ENCODE measurements at regions not wholly inside any gene's neighbourhood (a gene's known extent, or its start where the extent isn't known, plus 50 kb on each side); places are given as distances from the start of the nearest gene placed in this dataset.
"Not testable (repeated sequence)": the region's sequence is repeated elsewhere in the genome, so short reads cannot be mapped to it uniquely, and the experiment has no call there.

GRCh38 chr17:63071797-63072196 lies 105.8 kb downstream of the TANC2 start:
- H3K9me3 ChIP-seq (ENCODE audit: insufficient read depth, low read length), result no peaks in the 10 kb centered on the region
- no peak overlapping the region for H3K9ac ChIP-seq (ENCODE audit: insufficient read length, low read depth)
- no peak overlapping the region for H3K4me3 ChIP-seq (ENCODE audit: insufficient read length, low read depth)
- DNase-seq (ENCODE audit: low read depth, low spot score), result no peak
- H3K4me1 ChIP-seq (ENCODE audit: insufficient read depth, insufficient read length), result no peaks in the 10 kb centered on the region
- TF ChIP-seq YY1 (IDR thresholded peaks at IDR 0.05; ENCODE audit: insufficient read depth, insufficient read length) (no peak), ZNF274 (IDR thresholded peaks at IDR 0.05; ENCODE audit: low read depth, low read length) (no peak)
- no peaks in the 10 kb centered on the region for H3K27me3 ChIP-seq (ENCODE audit: insufficient read depth, insufficient read length)
- no peaks in the 10 kb centered on the region for H3K36me3 ChIP-seq (ENCODE audit: insufficient read depth, insufficient read length, low read length)

DNA sequence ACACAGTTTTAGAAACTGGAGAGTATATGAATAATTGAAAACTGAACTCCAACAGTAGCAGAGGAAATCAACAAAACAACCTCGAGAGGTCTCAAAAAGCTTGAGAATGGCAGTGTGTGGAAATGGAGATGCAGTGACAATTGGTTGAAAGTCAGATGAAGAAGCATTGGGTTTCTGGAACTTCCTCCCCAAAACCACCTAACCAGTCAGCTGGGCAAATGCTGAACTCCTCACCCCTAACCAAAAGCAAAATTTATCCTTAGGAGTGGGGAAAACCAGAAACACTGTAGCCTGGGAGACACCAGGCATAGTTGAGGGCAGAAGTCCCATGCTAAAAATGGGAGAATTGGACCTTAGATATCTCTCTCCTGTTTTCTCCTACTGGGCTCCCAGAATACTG lies 109.9 kb downstream of the TANC2 start:
- TF ChIP-seq SUZ12 (IDR thresholded peaks at IDR 0.05; ENCODE audit: extremely low read depth, insufficient read depth, insufficient read length), result no peak
- no peak for TF ChIP-seq ZNF274 (IDR thresholded peaks at IDR 0.05; ENCODE audit: low read depth, low read length)
- no peak for TF ChIP-seq YY1 (IDR thresholded peaks at IDR 0.05; ENCODE audit: insufficient read depth, insufficient read length)
- Histone ChIP-seq H3K9me3 (ENCODE audit: insufficient read depth, low read length) (no peaks in the 10 kb centered on the region), H3K36me3 (ENCODE audit: insufficient read depth, insufficient read length, low read length) (no peaks in the 10 kb centered on the region), H3K9ac (ENCODE audit: insufficient read length, low read depth) (no peak overlapping the region), H3K27me3 (ENCODE audit: insufficient read depth, insufficient read length) (no peaks in the 10 kb centered on the region), H3K4me1 (ENCODE audit: insufficient read depth, insufficient read length) (no peaks in the 10 kb centered on the region), H3K4me3 (ENCODE audit: insufficient read length, low read depth) (no peak overlapping the region)
- no peak for DNase-seq (ENCODE audit: low read depth, low spot score)

- Histone ChIP-seq H3K4me3 (ENCODE audit: insufficient read length, low read depth) (no peak overlapping the region), H3K36me3 (ENCODE audit: insufficient read depth, insufficient read length, low read length) (no peaks in the 10 kb centered on the region), H3K4me1 (ENCODE audit: insufficient read depth, insufficient read length) (no peaks in the 10 kb centered on the region), H3K27me3 (ENCODE audit: insufficient read depth, insufficient read length) (no peaks in the 10 kb centered on the region), H3K9me3 (ENCODE audit: insufficient read depth, low read length) (no peaks in the 10 kb centered on the region), H3K9ac (ENCODE audit: insufficient read length, low read depth) (no peak overlapping the region)
- no peak for TF ChIP-seq YY1 (IDR thresholded peaks at IDR 0.05; ENCODE audit: insufficient read depth, insufficient read length)
- no peak for TF ChIP-seq ZNF274 (IDR thresholded peaks at IDR 0.05; ENCODE audit: low read depth, low read length)
- TF ChIP-seq SUZ12 (IDR thresholded peaks at IDR 0.05; ENCODE audit: extremely low read depth, insufficient read depth, insufficient read length), result no peak
- DNase-seq (ENCODE audit: low read depth, low spot score), result no peak
Observed at GRCh38 chr17:63078707-63079106, 112.7 kb downstream of the TANC2 start.

- H3K27me3 ChIP-seq (ENCODE audit: insufficient read depth, insufficient read length), result no peaks in the 10 kb centered on the region
- no peak overlapping the region for H3K9ac ChIP-seq (ENCODE audit: insufficient read length, low read depth)
- no peaks in the 10 kb centered on the region for H3K4me1 ChIP-seq (ENCODE audit: insufficient read depth, insufficient read length)
- DNase-seq (ENCODE audit: low read depth, low spot score), result no peak
- no peak for TF ChIP-seq SUZ12 (IDR thresholded peaks at IDR 0.05; ENCODE audit: extremely low read depth, insufficient read depth, insufficient read length)
- no peak for TF ChIP-seq YY1 (IDR thresholded peaks at IDR 0.05; ENCODE audit: insufficient read depth, insufficient read length)
- TF ChIP-seq ZNF274 (IDR thresholded peaks at IDR 0.05; ENCODE audit: low read depth, low read length), result no peak
- H3K36me3 ChIP-seq (ENCODE audit: insufficient read depth, insufficient read length, low read length), result no peaks in the 10 kb centered on the region
- H3K9me3 ChIP-seq (ENCODE audit: insufficient read depth, low read length), result peaks cover 10% of the 10 kb centered on the region; the same call in 1 of the 2 replicates
- H3K4me3 ChIP-seq (ENCODE audit: insufficient read length, low read depth), result no peak overlapping the region
Observed at GRCh38 chr17:63082273-63082861, 116.3 kb downstream of the TANC2 start.

GRCh38 chr17:63082952-63083351 lies 116.9 kb downstream of the TANC2 start:
- TF ChIP-seq YY1 (IDR thresholded peaks at IDR 0.05; ENCODE audit: insufficient read depth, insufficient read length) (no peak), SUZ12 (IDR thresholded peaks at IDR 0.05; ENCODE audit: extremely low read depth, insufficient read depth, insufficient read length) (no peak), ZNF274 (IDR thresholded peaks at IDR 0.05; ENCODE audit: low read depth, low read length) (no peak)
- Histone ChIP-seq H3K36me3 (ENCODE audit: insufficient read depth, insufficient read length, low read length) (no peaks in the 10 kb centered on the region), H3K27me3 (ENCODE audit: insufficient read depth, insufficient read length) (no peaks in the 10 kb centered on the region), H3K9ac (ENCODE audit: insufficient read length, low read depth) (no peak overlapping the region), H3K9me3 (ENCODE audit: insufficient read depth, low read length) (peaks cover 10% of the 10 kb centered on the region; the same call in 1 of the 2 replicates), H3K4me3 (ENCODE audit: insufficient read length, low read depth) (no peak overlapping the region), H3K4me1 (ENCODE audit: insufficient read depth, insufficient read length) (no peaks in the 10 kb centered on the region)
- DNase-seq (ENCODE audit: low read depth, low spot score), result no peak

- Histone ChIP-seq H3K36me3 (ENCODE audit: insufficient read depth, insufficient read length, low read length) (no peaks in the 10 kb centered on the region), H3K9ac (ENCODE audit: insufficient read length, low read depth) (no peak overlapping the region), H3K4me1 (ENCODE audit: insufficient read depth, insufficient read length) (no peaks in the 10 kb centered on the region), H3K4me3 (ENCODE audit: insufficient read length, low read depth) (no peak overlapping the region), H3K9me3 (ENCODE audit: insufficient read depth, low read length) (peaks cover 10% of the 10 kb centered on the region; the same call in 1 of the 2 replicates), H3K27me3 (ENCODE audit: insufficient read depth, insufficient read length) (no peaks in the 10 kb centered on the region)
- no peak for TF ChIP-seq SUZ12 (IDR thresholded peaks at IDR 0.05; ENCODE audit: extremely low read depth, insufficient read depth, insufficient read length)
- no peak for TF ChIP-seq YY1 (IDR thresholded peaks at IDR 0.05; ENCODE audit: insufficient read depth, insufficient read length)
- TF ChIP-seq ZNF274 (IDR thresholded peaks at IDR 0.05; ENCODE audit: low read depth, low read length), result no peak
- no peak for DNase-seq (ENCODE audit: low read depth, low spot score)
Observed at GRCh38 chr17:63086483-63087185, 120.6 kb downstream of the TANC2 start.

DNA sequence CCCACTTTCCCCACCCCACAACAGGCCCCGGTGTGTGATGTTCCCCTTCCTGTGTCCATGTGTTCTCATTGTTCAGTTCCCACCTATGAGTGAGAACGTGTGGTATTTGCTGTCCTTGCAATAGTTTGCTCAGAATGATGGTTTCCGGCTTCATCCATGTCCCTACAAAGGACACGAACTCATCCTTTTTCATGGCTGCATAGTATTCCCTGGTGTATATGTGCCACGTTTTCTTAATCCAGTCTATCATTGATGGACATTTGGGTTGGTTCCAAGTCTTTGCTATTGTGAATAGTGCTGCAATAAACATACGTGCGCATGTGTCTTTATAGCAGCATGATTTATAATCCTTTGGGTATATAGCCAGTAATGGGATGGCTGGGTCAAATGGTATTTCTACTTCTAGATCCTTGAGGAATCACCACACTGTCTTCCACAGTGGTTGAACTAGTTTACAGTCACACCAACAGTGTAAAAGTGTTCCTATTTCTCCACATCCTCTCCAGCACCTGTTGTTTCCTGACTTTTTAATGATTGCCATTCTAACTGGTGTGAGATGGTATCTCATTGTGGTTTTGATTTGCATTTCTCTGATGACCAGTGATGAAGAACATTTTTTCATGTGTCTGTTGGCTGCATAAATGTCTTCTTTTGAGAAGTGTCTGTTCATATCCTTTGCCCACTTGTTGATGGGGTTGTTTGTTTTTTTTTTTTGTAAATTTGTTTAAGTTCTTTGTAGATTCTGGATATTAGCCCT lies 124.5 kb downstream of the TANC2 start:
- not testable (repeated sequence) for H3K4me1 ChIP-seq (ENCODE audit: insufficient read depth, insufficient read length); H3K27me3 ChIP-seq (ENCODE audit: insufficient read depth, insufficient read length); H3K9ac ChIP-seq (ENCODE audit: insufficient read length, low read depth); H3K9me3 ChIP-seq (ENCODE audit: insufficient read depth, low read length); H3K4me3 ChIP-seq (ENCODE audit: insufficient read length, low read depth); H3K36me3 ChIP-seq (ENCODE audit: insufficient read depth, insufficient read length, low read length); DNase-seq (ENCODE audit: low read depth, low spot score)

DNA sequence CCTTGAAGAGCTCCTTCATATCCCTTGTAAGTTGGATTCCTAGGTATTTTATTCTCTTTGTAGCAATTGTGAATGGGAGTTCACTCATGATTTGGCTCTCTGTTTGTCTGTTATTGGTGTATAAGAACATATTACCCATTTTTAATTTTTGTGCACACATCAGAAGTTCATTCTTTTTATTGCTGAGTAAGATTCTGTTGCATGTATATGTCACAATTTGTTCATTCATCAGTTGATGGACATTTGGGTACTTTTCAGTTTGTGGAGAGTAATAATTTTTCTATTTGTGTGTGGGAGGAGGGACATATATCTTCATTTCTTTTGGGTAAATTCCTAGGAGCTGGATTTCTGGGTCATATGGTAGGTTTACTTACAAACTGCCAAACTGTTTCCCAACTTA lies 125.9 kb downstream of the TANC2 start:
- not testable (repeated sequence) for H3K9ac ChIP-seq (ENCODE audit: insufficient read length, low read depth); H3K4me3 ChIP-seq (ENCODE audit: insufficient read length, low read depth); DNase-seq (ENCODE audit: low read depth, low spot score)

More for the DNA sequence above, 125.9 kb downstream of the TANC2 start:
- H3K9me3 ChIP-seq (ENCODE audit: insufficient read depth, low read length); H3K27me3 ChIP-seq (ENCODE audit: insufficient read depth, insufficient read length); H3K4me1 ChIP-seq (ENCODE audit: insufficient read depth, insufficient read length); H3K36me3 ChIP-seq (ENCODE audit: insufficient read depth, insufficient read length, low read length): not testable (repeated sequence)

Measured in NT2/D1 (cell line).